ENCODE measurements at regions not wholly inside any gene's neighbourhood (a gene's known extent, or its start where the extent isn't known, plus 50 kb on each side); places are given as distances from the start of the nearest gene placed in this dataset.

GRCh38 chr15:38696790-38697495, 132.3 kb upstream of the RASGRP1 start:
- DNase-seq = no peak

- no peak for DNase-seq
Measured at GRCh38 chr15:38698254-38698653, 133.6 kb upstream of the RASGRP1 start.

GRCh38 chr15:38699633-38700230, 135.1 kb upstream of the RASGRP1 start:
- DNase-seq = peak; percentile 39

GRCh38 chr15:38701149-38701548, 136.5 kb upstream of the RASGRP1 start:
- no peak for DNase-seq

GRCh38 chr15:38702178-38702912, 137.7 kb upstream of the RASGRP1 start:
- peak; percentile 68 for DNase-seq

- no peak for DNase-seq
Measured at GRCh38 chr15:38705436-38706219, 141.0 kb upstream of the RASGRP1 start.

GRCh38 chr15:38706956-38707355, 142.3 kb upstream of the RASGRP1 start:
- no peak for DNase-seq

GRCh38 chr15:38707802-38708671, 143.4 kb upstream of the RASGRP1 start:
- peak; percentile 38 for DNase-seq

GRCh38 chr15:38708672-38709180, 144.1 kb upstream of the RASGRP1 start:
- no peak for DNase-seq

- DNase-seq = no peak
Measured at GRCh38 chr15:38709196-38709595, 144.6 kb upstream of the RASGRP1 start.

GRCh38 chr15:38714309-38715072, 149.9 kb upstream of the RASGRP1 start:
- no peak for DNase-seq

GRCh38 chr15:38720893-38721567, 156.4 kb upstream of the RASGRP1 start:
- no peak for DNase-seq

GRCh38 chr15:38721568-38721945, 156.9 kb upstream of the RASGRP1 start:
- no peak for DNase-seq

- DNase-seq = no peak
Measured at GRCh38 chr15:38722236-38722635, 157.6 kb upstream of the RASGRP1 start.

- no peak for DNase-seq
Measured at GRCh38 chr15:38724827-38725226, 160.2 kb upstream of the RASGRP1 start.

- DNase-seq = no peak
Measured at GRCh38 chr15:38726187-38726586, 161.6 kb upstream of the RASGRP1 start.

- DNase-seq = no peak
Measured at GRCh38 chr15:38733331-38733730, 168.7 kb upstream of the RASGRP1 start.

GRCh38 chr15:38740206-38740605, 175.6 kb upstream of the RASGRP1 start:
- DNase-seq = no peak

GRCh38 chr15:38743147-38743546, 178.5 kb upstream of the RASGRP1 start:
- no peak for DNase-seq

- DNase-seq = no peak
Measured at GRCh38 chr15:38745126-38745525, 180.5 kb upstream of the RASGRP1 start.

GRCh38 chr15:38745626-38746025, 181.0 kb upstream of the RASGRP1 start:
- DNase-seq = no peak

Measured in NCI-H526 treated with DMSO at 0.1 percent for 48 hours (cell line).